ENCODE measurements at regions not wholly inside any gene's neighbourhood (a gene's known extent, or its start where the extent isn't known, plus 50 kb on each side); places are given as distances from the start of the nearest gene placed in this dataset.
A peak's percentile ranks its signal among the peaks of the same experiment; 100 is the strongest.

DNA sequence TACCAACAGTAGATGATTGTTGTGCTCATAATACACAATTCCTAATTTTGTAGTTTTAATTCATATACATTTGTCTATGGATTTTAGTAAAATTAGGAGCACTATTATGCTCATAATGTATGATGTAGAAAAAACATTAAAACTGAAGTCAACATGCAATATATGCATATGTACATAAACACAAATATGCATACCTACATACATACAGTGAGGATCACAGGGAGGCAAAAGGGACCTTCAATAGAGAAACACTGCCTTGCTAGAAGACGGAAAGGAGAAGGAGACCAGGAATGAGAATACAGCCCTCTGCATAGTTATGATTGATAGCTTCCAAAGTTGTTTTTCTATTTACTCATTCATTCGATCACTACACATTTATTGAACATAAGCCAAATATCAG lies 606.5 kb downstream of the LMO4 start:
- DNase-seq = no peak

DNA sequence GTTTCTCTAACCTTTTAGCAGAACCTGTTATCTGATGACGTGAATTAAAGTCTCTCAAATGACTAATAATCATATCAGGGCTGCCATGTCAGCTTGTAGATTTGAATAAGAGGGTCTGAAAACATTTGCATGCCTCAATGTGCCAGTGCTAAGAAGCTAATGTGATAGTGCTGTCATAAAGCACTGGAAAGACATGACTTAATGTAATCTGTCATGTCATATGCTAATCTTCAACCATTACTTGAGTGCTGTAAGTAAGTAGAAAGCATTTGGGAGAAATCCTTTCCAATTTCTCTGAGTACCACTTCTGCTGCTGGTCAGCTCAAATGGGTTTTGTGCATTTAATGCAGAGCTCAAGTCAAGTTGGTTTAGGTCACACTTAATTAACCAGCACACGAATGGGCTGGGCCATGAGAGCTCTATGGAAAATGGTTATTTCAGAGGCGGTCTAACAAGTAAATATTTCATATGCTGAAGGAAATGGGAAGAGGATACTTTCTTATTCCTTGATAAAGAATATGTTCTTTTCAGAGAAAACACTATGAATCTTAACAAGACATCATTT lies 609.2 kb downstream of the LMO4 start:
- DNase-seq = no peak

DNA sequence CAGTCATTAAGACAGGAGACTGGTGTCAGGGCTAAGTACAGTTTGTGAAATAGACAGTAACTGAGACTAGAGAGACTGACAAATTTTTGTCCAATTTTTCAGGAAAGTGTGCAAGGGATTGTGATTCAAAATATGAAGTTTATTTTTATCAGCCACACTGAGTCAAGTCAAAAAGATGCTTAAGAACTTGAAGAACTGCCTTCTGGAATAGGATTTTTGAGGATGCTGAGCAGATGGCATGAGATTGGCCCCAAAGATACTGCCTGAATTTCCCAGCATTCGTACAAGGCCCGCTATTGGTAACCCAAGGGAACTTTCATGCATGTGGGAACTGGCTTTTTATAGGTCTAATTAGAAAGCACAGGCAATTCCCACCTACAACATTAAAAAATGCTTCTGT lies 610.0 kb downstream of the LMO4 start:
- no peak for DNase-seq

DNA sequence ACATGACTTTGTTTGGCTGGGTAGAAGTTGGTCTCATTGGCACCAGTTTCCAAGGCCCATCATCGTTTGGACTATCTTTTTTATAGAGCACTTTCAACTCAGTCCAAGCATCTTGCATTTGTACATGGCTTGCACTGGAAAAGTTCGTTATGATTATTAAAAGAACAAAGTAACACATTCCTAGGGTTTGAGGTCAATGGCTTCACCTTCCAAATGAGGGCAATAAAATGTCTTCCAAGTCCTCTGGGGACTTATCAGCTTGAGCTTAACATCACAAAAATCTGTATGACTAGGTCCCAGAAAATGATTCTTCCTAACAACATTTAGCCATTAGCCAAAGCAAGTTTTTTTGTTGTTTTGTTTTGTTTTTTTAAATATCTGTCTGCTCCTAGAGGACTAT lies 610.8 kb downstream of the LMO4 start:
- no peak for DNase-seq

DNA sequence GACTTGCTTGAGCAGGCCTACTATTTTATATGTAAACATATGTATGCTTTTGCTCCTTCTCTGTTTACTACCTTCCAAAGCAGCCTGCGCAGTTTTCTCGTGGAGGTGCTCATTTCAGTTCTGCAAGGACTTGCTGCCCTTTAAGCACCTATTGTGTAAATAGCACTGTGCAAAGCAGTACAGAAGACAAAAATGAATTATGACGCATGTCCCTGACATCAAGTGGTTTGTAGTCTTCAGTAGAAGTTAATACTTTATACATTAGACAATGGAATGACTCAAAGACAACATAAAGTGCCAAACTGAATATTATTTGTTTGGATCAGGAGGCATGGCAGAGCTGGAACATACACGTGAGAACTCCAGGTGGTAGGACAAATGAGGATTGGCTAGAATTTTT lies 611.7 kb downstream of the LMO4 start:
- DNase-seq = peak; percentile 71

DNA sequence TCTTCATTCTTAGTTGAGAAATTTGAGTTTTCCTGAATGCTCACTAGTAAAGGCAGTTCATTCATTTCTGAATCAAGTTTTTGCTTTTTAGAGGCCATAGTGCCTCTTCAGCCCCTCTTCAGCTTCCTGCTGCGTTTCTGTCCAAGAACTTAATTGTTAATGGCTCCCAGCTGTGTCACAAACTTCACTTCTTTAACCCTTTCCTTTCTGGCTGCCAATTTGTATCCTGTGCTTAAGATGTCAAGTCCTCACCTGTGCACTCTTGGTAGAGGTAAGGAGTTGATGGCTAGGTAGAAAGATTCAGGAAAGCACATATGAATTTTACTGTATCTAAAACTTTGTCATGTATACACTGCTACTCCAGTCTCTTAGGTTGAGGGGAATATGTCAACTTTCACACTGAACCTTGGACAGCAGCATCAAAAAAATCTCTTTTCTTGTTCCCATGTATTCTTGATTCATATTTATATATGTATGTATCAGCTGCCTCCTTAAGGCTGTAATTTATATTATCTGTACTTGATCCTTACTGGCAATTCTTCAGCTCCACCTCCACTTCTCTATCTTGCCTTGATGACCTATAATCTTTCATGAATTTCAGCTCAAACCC lies 612.8 kb downstream of the LMO4 start:
- peak; percentile 44 for DNase-seq

DNA sequence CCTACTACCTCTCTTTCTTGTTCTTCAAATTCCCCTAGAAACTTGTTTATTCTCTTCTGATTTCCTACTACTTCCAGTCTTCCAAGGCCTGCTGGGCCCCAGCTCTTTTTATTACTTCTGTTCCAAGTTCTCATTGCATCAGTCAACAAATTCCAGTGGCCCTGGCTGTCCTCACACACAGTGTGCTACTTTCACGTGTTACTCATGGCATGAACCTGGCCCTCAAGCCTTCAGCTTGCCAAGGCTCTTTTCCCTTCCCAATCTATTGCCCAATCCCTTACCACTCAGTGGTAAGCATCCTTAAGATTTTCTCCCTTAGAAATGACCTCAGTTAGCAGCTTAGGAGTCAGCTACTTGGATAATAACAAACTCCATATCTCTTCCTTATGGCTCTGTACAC lies 613.5 kb downstream of the LMO4 start:
- no peak for DNase-seq

DNA sequence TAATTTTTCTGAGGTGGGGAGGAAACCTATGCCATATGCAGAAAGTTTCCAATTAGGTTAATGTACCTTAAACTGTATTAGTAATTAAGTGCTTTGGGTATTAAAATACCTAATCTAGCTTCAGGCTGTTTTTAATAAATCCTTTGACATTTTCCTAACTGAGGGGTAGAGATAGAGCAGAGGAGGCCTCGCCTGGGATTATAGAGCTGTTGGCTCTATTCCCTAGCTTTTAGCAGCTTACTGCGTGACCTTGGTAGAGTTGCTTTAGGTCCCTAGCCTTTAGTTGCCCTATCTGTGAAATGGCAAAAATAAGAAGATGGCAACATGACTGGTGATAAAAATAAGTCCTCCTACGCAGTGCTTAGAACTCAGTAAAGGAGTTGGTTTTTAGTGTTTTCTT lies 621.0 kb downstream of the LMO4 start:
- DNase-seq = no peak

DNA sequence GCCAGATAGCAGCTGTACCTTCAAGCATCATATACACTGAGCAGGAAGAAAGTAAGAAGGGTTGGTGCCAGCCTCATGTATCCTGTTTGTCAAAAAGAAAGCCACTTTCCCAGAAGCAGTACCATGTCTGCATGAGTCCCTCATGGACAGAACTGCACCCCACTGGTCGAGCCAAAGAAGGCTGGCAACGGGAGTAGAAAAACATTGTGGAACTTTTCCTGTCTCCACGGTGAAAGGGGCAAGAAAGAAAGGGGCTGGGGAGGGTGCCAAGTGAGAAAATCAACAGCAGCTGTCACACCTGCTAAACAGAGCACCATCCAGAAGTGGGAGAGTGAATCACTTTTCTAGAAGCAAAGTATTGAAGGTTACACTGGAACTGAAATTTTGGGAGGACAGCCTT lies 621.7 kb downstream of the LMO4 start:
- DNase-seq = no peak

DNA sequence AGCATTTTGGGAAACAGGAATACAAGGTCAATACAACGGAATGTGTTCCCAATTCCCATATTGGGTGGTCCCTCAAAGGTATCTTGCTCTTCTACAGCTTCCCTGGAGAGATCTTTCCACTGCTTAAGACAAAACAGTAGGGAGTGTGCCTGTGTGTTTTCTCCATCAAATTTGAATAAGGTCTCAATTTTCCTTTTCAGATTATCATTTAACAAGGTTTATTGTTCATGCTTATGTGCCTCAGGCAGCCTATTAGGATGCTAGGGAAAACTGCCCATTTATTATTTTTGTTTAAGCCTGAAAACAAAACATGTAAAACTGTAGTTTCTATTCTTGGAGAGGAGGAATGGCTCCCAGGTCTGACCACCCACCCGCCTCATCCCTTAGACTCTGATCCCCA lies 622.7 kb downstream of the LMO4 start:
- no peak for DNase-seq

DNA sequence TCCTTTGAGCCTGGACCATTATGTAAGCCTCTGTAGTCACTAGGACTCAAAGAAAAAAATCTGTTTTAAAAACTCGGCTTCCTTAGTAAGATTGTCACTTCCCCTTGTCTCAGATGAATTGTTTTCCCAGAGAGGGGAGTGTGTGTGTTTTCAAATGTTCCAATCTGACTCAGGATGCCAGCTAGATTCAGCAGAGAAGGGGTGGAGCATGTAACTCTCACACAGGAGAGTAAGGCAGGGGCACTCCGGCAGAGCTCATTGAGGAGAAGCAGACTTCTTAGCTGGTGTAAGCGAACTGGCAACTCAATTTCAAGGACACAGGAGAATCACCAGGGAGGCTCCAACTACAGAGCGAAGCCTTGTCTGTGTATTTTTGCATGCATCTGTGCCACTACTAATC lies 623.2 kb downstream of the LMO4 start:
- no peak for DNase-seq

DNA sequence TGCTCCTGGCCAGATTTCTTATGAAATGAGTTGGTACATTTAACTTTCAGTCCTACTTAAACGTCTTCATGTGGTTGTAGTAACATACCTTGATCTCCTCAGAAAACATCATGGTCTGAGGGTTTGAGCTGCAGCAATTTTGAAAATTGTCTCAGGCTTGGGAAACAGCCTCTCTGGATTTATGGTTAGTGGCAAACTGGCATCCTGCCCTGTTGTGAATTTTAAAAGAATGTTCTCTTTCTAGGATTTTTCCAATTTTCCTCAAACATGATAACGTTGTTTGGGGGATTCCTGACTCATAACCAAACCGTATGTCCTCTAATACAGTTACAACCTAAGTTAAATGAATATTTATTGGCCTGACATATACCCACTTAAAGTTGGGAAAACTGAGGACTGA lies 624.4 kb downstream of the LMO4 start:
- no peak for DNase-seq

DNA sequence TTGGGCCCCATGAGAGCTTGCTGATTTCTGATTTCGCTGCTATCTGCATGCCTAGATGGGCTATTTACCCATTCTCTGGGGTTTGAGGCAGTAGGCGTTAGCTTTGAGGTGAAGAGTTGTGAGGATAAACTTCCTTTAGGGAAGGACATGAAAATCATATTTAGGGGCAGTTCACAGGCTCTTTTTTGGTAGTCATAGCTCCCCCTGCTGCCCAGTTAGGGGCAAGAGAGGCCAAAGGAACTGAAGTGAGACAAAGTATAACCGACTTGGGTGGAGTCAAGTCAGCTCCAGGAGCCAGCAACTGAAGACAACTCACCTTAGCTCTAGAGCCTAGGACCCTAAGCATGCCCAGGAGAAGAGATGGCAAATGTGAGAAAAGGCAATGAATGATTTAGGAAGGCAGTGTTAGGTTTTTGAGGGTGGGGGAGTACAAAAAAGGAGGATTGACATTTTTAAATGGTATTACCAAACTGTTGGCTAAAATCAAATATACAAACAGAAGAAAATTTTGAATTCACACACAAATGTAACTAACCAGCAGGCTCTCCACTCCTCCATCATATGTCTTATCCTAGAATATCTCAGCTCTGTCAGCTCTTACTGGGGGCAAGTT lies 625.2 kb downstream of the LMO4 start:
- DNase-seq = peak; percentile 38

DNA sequence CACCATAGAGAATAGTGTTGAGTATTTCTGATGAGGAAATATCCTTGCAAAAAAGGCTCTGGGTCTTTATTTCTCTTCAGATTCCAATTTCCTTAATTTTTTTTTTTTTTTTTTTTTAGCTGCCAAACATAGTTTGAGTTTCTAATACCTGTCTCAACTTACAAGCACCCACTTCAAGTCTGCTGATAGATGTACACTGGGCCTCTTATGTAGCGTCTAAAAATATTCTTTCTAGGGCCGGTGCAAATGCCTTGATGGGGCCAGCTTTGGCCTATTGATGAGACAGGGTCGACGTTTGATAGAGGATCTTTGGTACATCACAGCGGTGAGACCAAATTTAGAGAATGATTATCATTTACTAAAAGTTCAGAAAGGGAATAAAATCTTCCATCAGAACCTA lies 626.4 kb downstream of the LMO4 start:
- DNase-seq = no peak

DNA sequence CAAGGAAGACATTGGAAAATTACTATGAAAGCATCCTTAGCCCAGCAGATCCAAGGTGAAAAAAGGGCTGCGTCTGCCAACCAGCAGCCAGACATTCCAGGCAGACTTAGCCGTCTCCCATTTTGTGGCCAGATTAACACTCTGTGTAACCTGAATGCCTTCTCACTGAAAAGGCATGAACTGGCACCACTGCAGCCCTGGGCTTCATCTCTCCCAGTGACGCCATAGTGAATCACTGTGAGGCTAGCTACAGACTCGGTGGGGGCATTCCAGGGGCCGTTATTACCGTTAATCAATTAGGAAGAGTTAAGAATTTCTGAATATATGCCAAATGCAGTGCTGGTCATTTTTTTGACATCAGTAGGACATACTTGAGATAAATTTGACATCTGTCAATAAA lies 627.4 kb downstream of the LMO4 start:
- DNase-seq = no peak

DNA sequence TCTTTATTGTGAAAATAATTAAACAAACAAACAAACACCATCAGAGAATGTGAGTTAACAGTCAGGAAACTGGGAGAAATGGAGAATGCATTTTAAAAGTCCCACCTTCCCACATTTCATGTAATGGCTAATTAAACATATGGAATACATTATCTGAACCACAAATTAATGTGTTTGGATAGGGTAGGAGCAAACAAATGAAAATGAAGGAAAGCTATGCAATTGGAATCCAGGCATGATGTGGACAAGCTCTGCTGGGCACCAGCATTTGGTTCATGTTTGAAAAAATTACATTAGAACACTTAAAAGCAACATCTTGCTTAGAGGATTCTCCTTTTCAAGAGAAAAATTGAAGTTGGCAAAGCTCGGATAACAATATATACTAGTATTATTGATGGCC lies 628.1 kb downstream of the LMO4 start:
- no peak for DNase-seq

DNA sequence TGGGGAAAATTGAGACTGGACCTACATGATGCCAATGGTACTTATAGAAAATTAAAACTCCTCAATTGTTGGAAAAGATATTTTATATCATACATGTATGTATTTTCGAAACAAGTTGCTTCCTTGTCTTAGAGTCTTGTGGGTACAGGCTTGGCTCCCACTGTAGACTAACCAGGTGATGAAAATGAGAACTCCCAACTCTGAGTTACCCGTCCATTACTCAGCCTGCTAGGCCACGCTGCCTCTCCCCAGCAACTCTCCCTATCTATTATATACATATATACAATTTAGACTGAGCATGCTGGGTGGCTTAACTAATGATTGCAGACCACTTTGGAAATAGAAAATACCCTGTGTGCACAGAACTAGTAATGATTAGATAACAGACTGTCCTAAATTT lies 628.7 kb downstream of the LMO4 start:
- no peak for DNase-seq

DNA sequence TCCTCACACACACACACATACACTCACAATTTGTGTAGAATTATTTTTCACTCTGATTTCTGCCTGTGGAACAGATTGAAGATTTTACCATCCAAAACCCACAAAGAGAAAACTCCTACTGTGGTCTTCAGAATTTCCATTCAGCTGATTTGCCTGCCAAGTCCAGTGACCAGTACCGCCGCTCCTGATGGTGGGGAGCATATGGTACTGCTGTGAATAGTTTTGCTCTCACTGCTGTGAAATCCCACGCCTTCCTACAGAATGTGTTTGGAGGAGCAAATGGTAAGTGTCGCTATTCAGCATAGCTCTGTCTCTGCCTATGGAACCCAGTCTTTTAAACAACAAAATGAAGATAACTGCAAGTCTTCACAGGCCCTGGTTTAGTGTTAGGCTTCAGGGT lies 629.5 kb downstream of the LMO4 start:
- DNase-seq = no peak

DNA sequence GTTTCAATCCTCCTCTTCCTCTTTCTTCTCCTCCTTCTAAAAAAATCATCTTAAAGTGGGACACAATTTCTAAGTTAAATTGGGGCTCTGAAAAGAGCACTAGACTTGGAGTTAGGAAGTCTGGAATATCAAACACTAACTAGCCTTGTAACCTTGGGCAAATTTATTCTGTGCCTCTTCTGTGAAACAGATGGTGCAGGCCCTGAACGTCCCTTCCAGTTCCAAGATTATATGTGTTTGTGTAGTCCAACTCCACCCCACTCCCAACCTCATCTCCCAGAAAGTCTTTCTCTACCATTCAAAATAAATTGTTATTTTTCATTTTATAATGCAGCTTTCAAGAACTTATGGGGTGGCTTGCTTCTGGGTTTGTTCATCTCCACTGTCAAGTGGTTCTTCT lies 630.0 kb downstream of the LMO4 start:
- DNase-seq = no peak

DNA sequence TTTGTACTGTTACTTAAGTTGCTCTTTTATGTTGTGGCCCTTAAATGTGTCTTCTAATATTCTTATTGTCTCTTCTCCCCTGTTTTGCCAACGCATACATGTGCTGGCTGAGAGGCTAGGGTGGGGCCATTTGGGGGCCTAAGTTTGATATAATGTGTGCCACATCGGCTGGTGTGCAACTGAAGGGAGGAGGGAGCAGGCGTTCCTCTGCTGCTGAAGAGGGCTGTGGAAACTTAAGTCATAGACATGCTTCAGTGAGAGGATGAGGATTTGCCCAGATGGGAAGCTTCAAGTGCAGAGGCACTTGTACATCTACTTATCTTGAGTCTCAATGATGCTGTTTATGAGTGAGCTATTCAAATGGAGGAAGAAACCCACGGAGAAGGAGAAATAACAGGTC lies 630.6 kb downstream of the LMO4 start:
- DNase-seq = no peak

DNA sequence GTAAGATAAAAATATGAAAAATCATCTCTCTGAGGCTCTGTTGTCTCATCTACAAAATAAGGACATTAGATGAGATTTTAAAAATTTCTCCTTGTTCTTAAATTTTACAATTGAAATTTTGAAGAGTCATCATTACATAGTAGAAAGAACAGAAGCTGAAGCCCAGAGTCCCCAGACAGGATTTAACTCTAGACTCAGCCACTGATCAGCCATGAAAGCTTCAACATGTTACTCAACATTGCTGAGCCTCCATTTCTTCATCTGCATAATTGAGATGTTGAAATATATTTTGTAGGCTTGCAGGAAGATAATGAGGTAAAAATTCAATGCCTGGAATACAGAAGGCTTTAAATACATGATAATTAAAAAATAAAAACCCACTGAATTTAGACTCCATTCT lies 633.3 kb downstream of the LMO4 start:
- DNase-seq = no peak

DNA sequence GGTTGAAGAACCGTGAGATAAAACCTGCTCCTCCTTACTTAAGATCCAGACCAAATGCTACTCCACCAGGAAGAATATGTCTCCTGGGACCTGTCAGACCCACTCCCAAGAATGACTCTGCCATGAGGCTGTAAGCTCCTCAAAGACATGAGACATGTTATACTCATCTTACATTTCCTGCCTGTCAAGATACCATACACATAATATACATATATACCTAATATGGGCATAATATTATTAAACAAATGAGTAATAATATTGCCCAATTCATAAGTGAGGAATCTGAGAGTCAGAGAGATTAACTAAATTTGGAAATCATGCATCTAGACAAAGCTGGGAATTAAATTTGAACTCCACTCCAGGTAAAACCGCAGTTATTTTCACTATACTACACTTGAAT lies 634.9 kb downstream of the LMO4 start:
- DNase-seq = no peak

DNA sequence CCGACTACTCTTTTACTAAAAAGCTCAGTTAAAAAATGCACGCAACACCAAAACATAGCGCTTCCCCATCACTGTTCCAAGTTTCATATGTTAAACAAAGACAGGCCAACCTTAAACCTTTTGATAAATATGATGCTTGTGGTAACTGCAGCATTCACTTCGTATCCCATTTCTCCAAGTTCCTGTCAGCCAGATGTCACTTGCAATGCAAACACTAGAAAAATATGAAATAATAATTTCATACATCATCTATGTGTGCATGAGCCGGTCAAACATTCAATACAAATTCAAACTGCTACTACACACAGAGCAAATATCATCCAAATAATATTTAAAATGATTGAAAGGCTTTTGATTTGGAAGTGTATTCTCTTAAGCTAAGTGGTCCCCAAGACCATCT lies 636.5 kb downstream of the LMO4 start:
- no peak for DNase-seq

DNA sequence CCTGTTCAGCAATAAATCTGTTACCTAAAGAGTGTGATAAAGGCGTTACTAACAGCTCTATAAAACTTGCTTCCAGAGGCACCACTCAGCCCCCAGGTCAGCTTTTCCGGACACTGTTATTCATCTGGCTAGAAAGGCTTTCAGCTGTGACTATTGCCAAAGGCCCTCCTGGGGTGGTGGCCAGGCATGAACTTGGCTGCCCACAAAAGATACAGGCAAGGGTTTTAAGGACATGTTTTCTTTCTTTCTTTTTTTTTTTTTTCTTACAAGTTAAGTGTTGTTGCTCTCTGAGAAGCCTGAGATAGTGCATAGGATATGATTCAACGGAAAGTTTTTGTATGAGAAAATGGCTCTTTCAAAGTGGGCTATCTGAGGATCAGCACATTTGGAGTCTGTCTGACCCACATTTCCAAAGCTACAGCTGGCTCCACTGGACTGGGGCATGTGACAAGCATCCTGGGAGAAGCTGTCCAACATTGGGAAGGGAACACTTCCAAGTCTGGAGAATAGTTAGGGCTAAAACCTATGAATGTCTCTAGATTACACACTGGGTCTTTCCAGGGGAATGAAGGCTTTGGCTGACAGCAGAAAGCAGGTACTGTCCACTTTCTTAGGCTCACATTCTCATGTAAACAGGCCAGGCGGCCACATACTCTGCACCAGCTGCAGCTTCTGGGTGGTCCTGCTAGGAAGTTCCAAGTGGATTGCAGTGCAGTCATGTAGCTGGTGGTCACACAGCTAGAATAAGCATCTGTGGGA lies 639.7 kb downstream of the LMO4 start:
- DNase-seq = no peak
